SW 1271 (cell line): ENCODE measurements at regions not wholly inside any gene's neighbourhood (a gene's known extent, or its start where the extent isn't known, plus 50 kb on each side); places are given as distances from the start of the nearest gene placed in this dataset.

Experiments
- DNase-seq, 2 experiments: peaks; one replicate each; lab custom pipeline; 2025; lab: John Stamatoyannopoulos, UW

DNA sequence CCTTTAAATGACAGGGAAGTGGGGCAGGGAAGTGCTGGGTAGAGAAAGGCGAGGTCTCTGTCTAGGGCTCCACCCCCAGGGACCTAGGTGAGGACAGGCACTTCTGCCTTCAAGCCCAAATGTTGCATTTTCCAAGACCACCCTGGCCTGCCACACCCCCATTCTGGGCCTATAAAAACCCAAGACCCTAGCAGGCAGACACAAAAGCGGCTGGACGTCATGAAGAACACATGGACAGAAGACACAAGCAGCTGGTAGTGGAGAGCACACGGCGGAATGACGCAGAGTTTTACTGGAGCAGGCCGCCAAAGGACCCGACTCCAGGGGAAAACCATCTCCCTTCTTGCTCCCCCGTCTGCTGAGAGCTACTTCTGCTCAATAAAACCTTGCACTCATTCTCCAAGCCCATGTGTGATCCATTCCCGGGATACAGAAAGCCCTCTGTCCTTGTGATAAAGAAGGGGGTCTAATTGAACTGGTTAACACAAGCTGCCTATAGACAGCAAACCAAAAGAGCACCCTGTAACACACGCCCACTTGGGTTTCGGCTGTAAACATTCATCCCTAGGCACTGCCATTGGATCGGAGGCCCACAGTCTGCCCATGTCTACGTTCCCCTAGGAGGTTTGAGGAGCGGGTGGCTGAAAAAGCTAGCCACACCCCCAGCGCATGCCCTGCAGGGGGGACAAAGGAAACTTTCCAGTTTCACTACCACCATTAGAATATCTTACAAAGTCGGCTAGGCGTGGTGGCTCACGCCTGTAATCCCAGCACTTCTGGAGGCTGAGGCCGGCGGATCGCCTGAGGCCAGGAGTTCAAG, 622.2 kb upstream of the SALL1 start:
- no peak for DNase-seq

- no peak for DNase-seq
Observed at GRCh38 chr16:51766739-51767138, 615.7 kb upstream of the SALL1 start.

DNA sequence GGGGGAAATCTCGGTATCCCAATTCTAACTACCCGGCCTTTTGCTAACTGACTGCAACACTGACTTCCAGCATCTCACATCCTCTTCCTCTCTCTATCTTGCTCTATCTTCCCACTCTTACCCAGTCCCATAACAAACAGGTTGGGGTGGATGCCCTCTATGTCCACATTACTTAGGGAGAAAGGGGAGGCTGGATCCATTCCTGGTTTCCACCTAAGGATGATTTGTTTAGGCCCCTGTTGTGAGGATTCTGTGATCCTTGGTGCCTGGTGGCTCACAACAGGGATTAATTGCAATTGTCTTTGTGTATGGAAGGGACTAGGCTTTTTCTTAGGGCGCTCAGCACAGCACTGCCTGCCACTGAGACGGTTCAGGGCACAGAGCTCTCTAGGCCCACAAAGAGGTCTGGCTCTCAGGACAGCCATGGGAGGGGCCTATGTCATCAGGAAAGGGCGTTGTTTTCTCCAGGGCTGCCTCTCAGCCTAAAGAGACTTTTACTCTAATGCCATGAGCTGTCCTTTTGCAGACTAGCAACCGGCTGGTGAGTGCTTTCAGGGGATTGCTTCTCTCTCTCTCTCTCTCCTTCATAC, 612.1 kb upstream of the SALL1 start:
- no peak for DNase-seq

DNA sequence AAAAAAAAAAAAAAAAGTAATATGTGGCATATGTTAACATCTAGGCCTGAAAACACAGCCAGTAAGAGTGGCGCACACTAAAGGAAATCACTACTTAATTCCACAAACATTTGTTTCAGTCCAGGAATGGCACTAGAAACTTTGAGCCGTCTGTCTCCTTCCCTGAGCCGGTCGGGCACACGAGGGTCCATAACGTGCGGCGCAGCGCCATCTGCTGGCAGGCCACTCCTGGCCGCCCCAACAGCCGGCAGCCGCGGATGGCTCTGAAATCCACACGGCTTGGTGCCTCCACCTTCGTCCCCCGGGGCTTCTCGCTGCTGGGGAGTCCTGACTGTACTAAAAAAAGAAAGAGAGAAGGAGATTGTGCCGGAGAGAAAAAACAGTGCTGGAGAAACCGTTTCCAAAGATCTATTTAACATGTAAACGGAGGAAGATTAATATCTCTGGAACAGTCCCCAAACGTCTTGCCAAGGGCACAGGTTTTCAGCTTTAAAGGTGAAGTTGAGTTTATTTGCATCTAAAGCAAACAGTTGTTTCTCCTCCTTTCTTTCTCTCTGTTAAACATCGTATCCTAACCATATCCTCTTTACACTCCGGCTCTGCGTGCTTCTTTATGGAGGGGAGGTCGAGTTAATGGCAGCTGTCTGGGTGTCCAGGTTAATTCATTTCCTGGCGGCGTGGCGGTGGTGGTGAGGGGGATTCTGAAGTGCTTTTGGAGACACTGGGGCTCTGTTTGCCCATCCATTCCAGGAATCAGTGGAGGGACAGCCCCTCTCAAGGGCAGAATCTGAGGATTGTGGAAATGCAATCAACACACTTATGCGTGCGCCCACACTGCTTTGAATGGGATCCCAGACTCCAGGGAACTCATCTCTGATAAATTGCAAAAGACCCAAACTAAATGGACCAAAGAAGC, 611.3 kb upstream of the SALL1 start:
- peak in 1 of 2 experiments; percentile 38 for DNase-seq

- no peak for DNase-seq
Observed at GRCh38 chr16:51761001-51761400, 609.9 kb upstream of the SALL1 start.

GRCh38 chr16:51759999-51760398, 608.9 kb upstream of the SALL1 start:
- DNase-seq: no peak

DNA sequence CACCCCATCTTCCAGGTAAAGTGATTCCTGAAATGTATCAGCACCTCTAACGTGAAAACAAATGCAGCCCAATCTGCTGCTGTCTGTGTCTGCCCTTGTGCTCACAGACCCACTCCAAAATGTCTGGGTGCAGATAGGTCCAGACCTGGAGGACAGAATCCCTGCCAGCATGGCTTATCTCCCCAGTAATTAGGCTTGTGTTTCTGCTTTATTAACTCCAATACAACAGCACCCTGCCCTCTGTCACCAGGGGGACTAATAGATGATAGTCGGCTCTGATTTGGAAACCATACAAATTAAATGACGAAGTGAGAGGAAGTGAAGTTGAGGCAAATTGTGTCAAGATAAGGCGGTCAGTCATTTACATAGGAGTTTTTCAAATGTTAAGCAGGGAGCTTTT, 608.3 kb upstream of the SALL1 start:
- DNase-seq: no peak

DNA sequence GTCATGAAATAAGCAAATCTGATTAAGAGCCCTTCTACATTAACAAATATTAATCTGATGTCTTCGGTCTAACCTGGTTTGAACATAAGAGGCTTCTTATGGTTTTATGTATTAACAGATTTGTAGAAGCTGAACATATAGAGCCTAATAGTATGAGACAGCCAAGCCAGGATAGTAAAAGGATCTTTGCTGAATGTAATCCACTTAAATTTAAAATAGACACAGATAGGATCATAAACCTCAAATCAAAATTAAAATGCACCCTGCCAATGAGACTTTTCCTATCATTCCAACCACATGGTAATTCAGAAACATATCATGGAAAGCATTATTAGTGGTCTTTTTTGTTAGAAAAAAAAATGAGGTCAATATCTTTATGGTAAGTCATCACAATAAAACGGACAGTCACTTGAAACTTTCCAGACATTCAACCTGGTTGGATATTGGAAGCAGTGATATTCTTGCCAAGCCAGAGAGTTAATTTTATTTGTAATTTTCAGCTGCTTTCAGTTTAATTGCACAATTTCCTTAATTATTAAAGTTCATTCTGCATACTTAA, 606.9 kb upstream of the SALL1 start:
- no peak for DNase-seq

- DNase-seq: no peak
Observed at GRCh38 chr16:51757505-51757904, 606.4 kb upstream of the SALL1 start.

DNA sequence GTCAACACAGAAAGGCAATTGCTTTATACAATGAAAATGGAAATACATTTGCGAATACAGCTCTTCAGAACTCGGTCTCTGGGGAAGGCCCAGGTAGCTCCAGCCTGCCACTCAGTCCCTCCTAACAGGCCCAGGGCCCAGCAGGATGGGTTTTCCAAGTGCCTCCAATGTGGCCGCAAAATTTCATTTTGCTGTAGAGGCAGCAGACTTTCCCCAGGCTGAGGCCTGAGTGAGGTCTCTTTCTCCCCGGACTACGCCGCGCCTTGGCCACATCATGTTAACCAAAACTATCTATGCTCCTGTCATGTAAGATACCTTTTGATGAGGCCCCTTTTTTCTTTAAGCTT, 606.0 kb upstream of the SALL1 start:
- no peak for DNase-seq

DNA sequence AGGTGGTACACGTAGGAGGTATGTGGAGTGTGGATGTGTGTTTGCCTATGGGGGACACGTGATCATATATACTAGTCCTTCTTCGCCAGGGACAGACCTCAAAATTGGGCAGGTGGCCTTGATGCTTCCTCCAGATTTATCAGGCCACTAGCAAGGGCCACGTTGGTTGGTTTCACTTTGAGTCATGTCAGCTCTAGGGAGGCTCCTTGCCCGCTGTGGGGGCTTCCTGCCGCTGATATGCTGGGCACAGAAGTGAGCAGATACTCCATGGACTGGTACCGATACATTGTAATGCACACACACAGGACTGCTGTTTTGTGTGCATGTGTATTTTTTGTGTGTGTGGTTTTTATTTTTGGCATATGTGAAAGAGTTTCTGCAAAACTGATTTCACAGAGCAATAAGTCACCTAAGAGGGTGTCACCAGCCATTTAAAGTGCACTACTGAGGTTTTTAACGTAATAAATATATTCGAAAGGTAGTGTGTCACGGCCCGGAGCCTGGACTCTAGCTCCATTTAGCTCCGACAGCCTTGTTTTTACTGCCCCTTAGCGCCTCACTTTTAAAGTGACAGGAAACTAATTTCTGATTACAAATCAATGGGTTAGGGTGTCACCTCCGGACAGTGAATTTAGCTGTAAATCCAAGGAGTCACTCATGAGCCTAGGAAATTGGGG, 605.5 kb upstream of the SALL1 start:
- DNase-seq: no peak

DNA sequence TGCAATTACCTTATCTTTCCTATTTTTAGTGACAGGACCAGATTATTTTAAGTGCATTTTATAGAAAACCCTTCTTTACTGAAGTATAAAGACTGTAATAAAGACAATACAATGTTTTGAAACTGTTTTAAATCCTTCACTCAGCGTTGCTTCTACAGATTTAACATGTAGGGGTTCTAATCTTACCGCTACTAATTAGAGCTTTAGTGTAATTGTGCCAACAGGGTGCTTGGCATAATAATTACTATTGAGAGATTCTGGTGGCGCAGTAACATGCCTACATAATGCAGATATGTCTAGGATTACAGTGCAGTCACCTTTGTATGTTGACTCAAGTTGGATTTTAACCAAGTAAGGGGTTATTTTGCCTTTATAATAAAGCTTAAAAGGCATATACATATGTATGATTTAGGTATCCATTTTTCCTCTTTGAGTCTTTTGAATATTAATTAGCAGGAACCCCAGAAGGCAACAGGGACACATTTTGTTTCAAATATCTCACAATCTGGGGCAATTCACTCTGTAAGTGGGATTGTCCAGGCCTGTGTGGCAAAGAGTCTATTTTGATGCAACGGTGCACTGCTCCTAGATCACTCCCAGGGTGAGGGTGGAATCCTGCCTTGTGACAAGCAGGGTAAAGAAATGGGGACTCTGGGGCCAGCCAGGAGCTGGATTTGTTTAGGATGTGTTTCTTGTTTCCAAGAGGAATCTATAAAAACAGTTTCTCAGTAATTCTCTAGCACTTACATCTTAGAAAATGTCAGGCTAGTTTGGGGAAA, 604.7 kb upstream of the SALL1 start:
- DNase-seq: no peak

DNA sequence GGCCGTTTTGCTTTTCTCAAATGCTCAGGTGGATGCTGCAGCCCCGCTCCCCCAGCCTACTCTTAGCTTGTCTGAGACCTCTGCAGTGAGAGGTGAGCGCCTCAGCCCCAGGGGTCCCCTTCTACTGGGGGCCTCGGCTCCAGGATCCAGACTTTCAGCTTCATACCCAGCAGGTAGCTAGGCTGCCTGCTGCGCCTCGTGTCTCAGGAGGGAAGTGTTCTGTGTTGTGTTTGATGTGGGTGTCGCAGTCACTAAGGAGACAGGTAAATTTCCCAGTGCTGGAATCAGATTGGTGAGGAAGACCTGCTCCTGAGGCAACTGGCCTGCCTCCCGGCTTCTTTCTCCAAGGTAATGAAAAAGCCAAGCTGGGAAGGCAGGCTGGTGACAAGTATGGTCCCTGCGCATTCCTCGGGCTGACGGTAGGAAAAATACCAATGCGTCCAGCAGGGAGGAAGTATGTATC, 604.0 kb upstream of the SALL1 start:
- no peak for DNase-seq

GRCh38 chr16:51753467-51754127, 602.5 kb upstream of the SALL1 start:
- DNase-seq: no peak

GRCh38 chr16:51752438-51752995, 601.4 kb upstream of the SALL1 start:
- DNase-seq: no peak

GRCh38 chr16:51747329-51747728, 596.3 kb upstream of the SALL1 start:
- no peak for DNase-seq

- DNase-seq: no peak
Observed at GRCh38 chr16:51734220-51734619, 583.1 kb upstream of the SALL1 start.

- DNase-seq: no peak
Observed at GRCh38 chr16:51733181-51733580, 582.1 kb upstream of the SALL1 start.

DNA sequence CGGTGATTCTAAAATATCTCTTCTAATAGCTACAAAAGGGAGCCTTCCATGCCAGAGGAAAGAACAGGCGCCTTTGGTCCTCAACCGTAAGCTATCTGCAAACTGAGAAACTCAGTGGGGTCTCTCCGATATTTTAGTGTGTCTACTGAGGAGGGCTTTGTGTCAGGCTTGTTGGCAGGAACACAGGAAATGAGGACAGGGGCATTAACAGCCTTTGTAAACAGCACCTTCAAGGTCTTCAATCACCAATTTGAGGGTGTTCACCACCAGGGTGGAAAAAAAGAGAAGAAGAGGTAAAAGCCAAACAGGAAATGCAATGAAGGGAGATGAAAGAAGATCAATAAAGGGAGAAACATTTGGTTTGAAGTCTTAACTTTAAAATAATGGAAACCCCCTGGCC, 580.1 kb upstream of the SALL1 start:
- no peak for DNase-seq

GRCh38 chr16:51723036-51723724, 572.1 kb upstream of the SALL1 start:
- DNase-seq: no peak
